ENCODE measurements at regions not wholly inside any gene's neighbourhood (a gene's known extent, or its start where the extent isn't known, plus 50 kb on each side); places are given as distances from the start of the nearest gene placed in this dataset.
A peak's percentile ranks its signal among the peaks of the same experiment; 100 is the strongest.

DNA sequence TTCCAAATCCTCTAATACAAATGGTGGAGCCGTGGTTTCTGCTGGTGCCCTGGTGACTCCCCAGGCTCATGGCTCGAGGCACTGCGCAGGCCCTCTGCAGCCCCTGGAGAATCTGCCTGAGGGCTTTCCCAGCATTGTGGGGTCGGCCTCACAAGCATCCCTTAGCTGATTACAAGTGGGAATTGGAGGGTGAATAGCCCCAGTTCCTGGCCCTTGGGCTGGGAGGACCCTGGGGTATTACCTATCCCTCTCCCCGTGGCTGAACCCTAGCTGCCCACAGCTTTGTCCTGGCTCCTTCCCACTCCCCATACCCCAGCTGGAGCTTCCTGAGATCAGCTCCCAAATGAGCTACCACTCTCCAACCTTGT is 212.2 kb upstream of the CST7 start:
- TF ChIP-seq MXI1 (IDR thresholded peaks at IDR 0.05; ENCODE audit: borderline replicate concordance, low read depth, low read length) = no peak
- TF ChIP-seq SMC3 (IDR thresholded peaks at IDR 0.05; ENCODE audit: low read depth, low read length) = no peak
- TF ChIP-seq MAFK (IDR thresholded peaks at IDR 0.05; ENCODE audit: low read depth, low read length) = no peak
- Histone ChIP-seq H3K4me1 (ENCODE audit: control insufficient read depth, insufficient read depth, low read length) (peaks cover 7% of the 10 kb centered on the region; the same call in 1 of the 2 replicates), H4K5ac (ENCODE audit: low read depth, low read length) (no peak overlapping the region), H3K9me1 (ENCODE audit: insufficient read depth, low read length) (no peaks in the 10 kb centered on the region; the same call in 1 of the 2 replicates), H3K9me3 (ENCODE audit: control insufficient read depth, insufficient read depth, low read length) (no peaks in the 10 kb centered on the region; the same call in 1 of the 2 replicates), H3K56ac (ENCODE audit: extremely low read depth, insufficient read depth, low read length) (no peak overlapping the region), H2BK5ac (ENCODE audit: low read depth, low read length, poor library complexity, severe bottlenecking) (no peak overlapping the region), H4K20me1 (ENCODE audit: insufficient read depth, low read length) (no peaks in the 10 kb centered on the region), H4K91ac (ENCODE audit: insufficient read depth, low read depth, low read length) (no peak overlapping the region), H3K4me3 (ENCODE audit: insufficient read depth, low read depth, low read length) (no peak overlapping the region), H3K4me2 (ENCODE audit: low read depth, low read length) (no peak overlapping the region), H2BK120ac (ENCODE audit: low read depth, low read length) (no peak overlapping the region), H3K27me3 (ENCODE audit: control insufficient read depth, insufficient read depth, low read length) (peaks cover 24% of the 10 kb centered on the region; the same call in 1 of the 2 replicates), H3K4ac (ENCODE audit: low read depth, low read length) (no peak overlapping the region), H3K79me1 (ENCODE audit: low read depth in 1 of 2, low read length in 2 of 2) (no peaks in the 10 kb centered on the region), H3K14ac (replicated peaks; ENCODE audit: low read depth, low read length) (no peak overlapping the region), H3K36me3 (ENCODE audit: control insufficient read depth, insufficient read depth, low read length) (no peaks in the 10 kb centered on the region), H2AK9ac (replicated peaks; ENCODE audit: low read depth, low read length, poor library complexity) (no peak overlapping the region), H2AFZ (replicated peaks; ENCODE audit: low read length, poor library complexity) (peak overlapping the region; percentile 17), H3K18ac (ENCODE audit: low read depth, low read length) (no peak overlapping the region), H3K9ac (ENCODE audit: low read depth, low read length) (no peak overlapping the region), H2AK5ac (ENCODE audit: low read depth, low read length) (no peak overlapping the region), H3K27ac (ENCODE audit: insufficient read depth, low read length) (no peak overlapping the region), H3K23ac (ENCODE audit: low read depth, low read length) (no peak overlapping the region), H2BK15ac (ENCODE audit: low read depth, low read length) (no peak overlapping the region), H4K8ac (ENCODE audit: low read depth in 2 of 2, low read length in 2 of 2) (no peak overlapping the region), H2BK20ac (ENCODE audit: low read depth, low read length) (no peak overlapping the region)
- ChIA-PET CTCF (no interaction called here), POLR2A (ENCODE audit: unreplicated experiment) (no interaction called here)
- dilution Hi-C loops (cut with HindIII; ENCODE audit: low sequenced_read_pairs, unreplicated experiment) (no loop called here), in situ Hi-C loops (cut with MboI; ENCODE audit: low sequenced_read_pairs) (no loop called here), intact Hi-C loops (cut with micrococcal nuclease) (no loop called here)
- DNase-seq (no peak), ATAC-seq (ENCODE audit: low read depth) (peak; percentile 7; the same call in 1 of the 2 replicates)
- WGBS, 2 experiments (ENCODE audit: extremely low coverage in 2 of 2, insufficient read length in 1 of 2) = no CpG with 5 or more reads among the region's 5 CpGs
- no TSS peak for BruUV-seq (replicated peaks)
